ENCODE measurements at regions not wholly inside any gene's neighbourhood (a gene's known extent, or its start where the extent isn't known, plus 50 kb on each side); places are given as distances from the start of the nearest gene placed in this dataset.

GRCh38 chr14:84025106-84026012, 1504.6 kb upstream of the FLRT2 start:
- no peak for DNase-seq
- H3K4me3 ChIP-seq = no peak overlapping the region
- no peaks in the 10 kb centered on the region for H3K4me1 ChIP-seq
- no peak overlapping the region for H3K27ac ChIP-seq
- TF ChIP-seq, protein P1, sequence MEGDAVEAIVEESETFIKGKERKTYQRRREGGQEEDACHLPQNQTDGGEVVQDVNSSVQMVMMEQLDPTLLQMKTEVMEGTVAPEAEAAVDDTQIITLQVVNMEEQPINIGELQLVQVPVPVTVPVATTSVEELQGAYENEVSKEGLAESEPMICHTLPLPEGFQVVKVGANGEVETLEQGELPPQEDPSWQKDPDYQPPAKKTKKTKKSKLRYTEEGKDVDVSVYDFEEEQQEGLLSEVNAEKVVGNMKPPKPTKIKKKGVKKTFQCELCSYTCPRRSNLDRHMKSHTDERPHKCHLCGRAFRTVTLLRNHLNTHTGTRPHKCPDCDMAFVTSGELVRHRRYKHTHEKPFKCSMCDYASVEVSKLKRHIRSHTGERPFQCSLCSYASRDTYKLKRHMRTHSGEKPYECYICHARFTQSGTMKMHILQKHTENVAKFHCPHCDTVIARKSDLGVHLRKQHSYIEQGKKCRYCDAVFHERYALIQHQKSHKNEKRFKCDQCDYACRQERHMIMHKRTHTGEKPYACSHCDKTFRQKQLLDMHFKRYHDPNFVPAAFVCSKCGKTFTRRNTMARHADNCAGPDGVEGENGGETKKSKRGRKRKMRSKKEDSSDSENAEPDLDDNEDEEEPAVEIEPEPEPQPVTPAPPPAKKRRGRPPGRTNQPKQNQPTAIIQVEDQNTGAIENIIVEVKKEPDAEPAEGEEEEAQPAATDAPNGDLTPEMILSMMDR (IDR thresholded peaks at IDR 0.05) = no peak
- intact Hi-C loops (cut with DNase I) = no loop called here
- no peaks in the 10 kb centered on the region for H3K9me3 ChIP-seq
- no peaks in the 10 kb centered on the region for H3K36me3 ChIP-seq
- no peaks in the 10 kb centered on the region for H3K27me3 ChIP-seq
- no peak overlapping the region for H3K9ac ChIP-seq (ENCODE audit: low read depth in 2 of 2, low read length in 2 of 2)

DNA sequence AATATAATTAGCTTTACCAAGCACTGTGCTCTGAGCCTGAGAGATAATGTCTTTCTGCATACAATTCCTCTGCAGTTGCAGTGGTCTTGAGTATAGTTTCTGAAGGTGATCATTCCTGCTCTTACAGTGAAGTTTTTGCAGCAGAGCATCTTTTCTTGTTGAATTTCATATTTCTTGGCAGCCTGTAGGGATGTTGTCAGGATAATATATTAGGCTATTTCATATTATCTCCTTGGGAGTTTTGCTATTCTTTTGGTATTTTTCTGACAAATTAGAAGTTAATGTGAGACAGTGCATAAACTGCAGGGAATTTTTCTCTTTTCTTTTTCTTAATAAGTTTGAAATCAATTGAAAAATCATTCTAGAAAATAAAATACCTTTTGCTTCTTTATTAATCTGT, 1502.6 kb upstream of the FLRT2 start:
- DNase-seq = no peak
- H3K36me3 ChIP-seq = no peaks in the 10 kb centered on the region
- TF ChIP-seq, protein P1 (IDR thresholded peaks at IDR 0.05) = no peak
- H3K4me1 ChIP-seq = no peaks in the 10 kb centered on the region
- H3K9me3 ChIP-seq = no peaks in the 10 kb centered on the region
- H3K9ac ChIP-seq (ENCODE audit: low read depth in 2 of 2, low read length in 2 of 2) = no peak overlapping the region
- no peaks in the 10 kb centered on the region for H3K27me3 ChIP-seq
- no peak overlapping the region for H3K27ac ChIP-seq
- H3K4me3 ChIP-seq = no peak overlapping the region
- intact Hi-C loops (cut with DNase I) = no loop called here

DNA sequence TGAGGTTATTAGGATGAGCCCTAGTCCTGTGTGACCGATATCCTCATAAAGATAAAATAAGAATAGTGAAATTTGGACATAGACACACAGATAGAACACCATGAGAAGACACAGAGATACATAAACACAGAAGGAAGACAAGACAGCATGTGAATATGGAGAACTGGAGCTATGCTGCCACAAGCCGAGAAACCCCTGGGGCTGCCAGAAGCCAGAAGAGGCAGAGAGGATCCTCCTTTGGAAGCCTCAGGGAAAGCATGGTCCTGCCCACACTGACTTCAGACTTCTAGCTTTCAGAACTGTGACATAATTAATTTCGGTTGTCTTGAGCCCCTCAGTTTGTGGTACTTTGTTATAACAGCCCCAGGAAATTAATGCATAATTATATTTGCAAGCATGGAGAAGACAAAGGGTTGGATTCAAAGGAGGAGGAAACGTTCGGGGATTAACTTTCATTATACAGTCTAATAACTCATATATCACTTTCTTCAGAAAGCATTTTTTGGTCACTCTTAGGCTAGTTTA, 1501.8 kb upstream of the FLRT2 start:
- no peak for DNase-seq
- no peaks in the 10 kb centered on the region for H3K9me3 ChIP-seq
- H3K27ac ChIP-seq = no peak overlapping the region
- no peaks in the 10 kb centered on the region for H3K27me3 ChIP-seq
- H3K4me1 ChIP-seq = no peaks in the 10 kb centered on the region
- no peak overlapping the region for H3K9ac ChIP-seq (ENCODE audit: low read depth in 2 of 2, low read length in 2 of 2)
- H3K4me3 ChIP-seq = no peak overlapping the region
- intact Hi-C loops (cut with DNase I) = no loop called here
- no peaks in the 10 kb centered on the region for H3K36me3 ChIP-seq
- TF ChIP-seq, protein P1 (IDR thresholded peaks at IDR 0.05) = no peak

DNA sequence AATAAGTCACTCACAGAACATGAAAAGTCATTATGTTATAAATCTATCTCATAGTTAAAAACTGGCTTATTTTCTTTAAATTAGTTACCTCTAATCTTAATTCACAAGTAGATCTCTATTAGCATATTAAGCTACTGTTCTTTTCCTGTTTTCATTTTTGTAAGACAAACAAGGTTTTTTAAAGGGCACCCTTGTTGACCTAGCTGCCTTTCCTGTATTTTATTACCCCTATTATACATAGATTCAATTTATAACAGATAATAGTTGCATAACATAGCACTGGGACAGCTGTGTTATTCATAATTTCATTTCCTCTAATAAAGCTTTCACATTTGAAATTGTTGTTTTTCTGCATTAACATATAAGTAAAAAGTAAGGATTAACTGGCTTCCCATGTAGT, 1500.7 kb upstream of the FLRT2 start:
- Histone ChIP-seq H3K4me3 (no peak overlapping the region), H3K9me3 (no peaks in the 10 kb centered on the region), H3K27ac (no peak overlapping the region), H3K4me1 (no peaks in the 10 kb centered on the region), H3K36me3 (no peaks in the 10 kb centered on the region), H3K27me3 (no peaks in the 10 kb centered on the region), H3K9ac (ENCODE audit: low read depth in 2 of 2, low read length in 2 of 2) (no peak overlapping the region)
- TF ChIP-seq, protein P1 (IDR thresholded peaks at IDR 0.05) = no peak
- intact Hi-C loops (cut with DNase I) = no loop called here
- DNase-seq = no peak

- Histone ChIP-seq H3K27ac (no peak overlapping the region), H3K9me3 (no peaks in the 10 kb centered on the region), H3K27me3 (no peaks in the 10 kb centered on the region), H3K4me3 (no peak overlapping the region), H3K36me3 (no peaks in the 10 kb centered on the region), H3K4me1 (no peaks in the 10 kb centered on the region), H3K9ac (ENCODE audit: low read depth in 2 of 2, low read length in 2 of 2) (no peak overlapping the region)
- TF ChIP-seq, protein P1 (IDR thresholded peaks at IDR 0.05) = no peak
- DNase-seq = no peak
- intact Hi-C loops (cut with DNase I) = no loop called here
Observed at GRCh38 chr14:84029720-84030119, 1500.2 kb upstream of the FLRT2 start.
